Hepatocyte (in vitro differentiated cells): ENCODE measurements at regions not wholly inside any gene's neighbourhood (a gene's known extent, or its start where the extent isn't known, plus 50 kb on each side); places are given as distances from the start of the nearest gene placed in this dataset.

ENCODE experiments used
- EZH2 ChIP-seq: fragments of 200-600 bp; sonication (generic); IDR thresholded peaks from 2 replicates; pipeline ENCODE4 v1.6.1; 2016; ENCODE audit warnings: antibody characterized with exemption, mild to moderate bottlenecking, borderline replicate concordance
- EZH2phosphoT487 ChIP-seq: fragments of 200-600 bp; sonication (generic); IDR thresholded peaks from one replicate; pipeline ENCODE4 v1.6.1; 2018; ENCODE audit warnings: antibody characterized with exemption, mild to moderate bottlenecking, low read depth, moderate library complexity; ENCODE audit not compliant: unreplicated experiment, severe bottlenecking
- TF ChIP-seq, protein P1 (sequence below): fragments of 200-600 bp; sonication (generic); IDR thresholded peaks from 2 replicates; pipeline ENCODE4 v1.5.1; 2016; ENCODE audit warnings: antibody characterized with exemption, mild to moderate bottlenecking; ENCODE audit not compliant: poor library complexity

DNA sequence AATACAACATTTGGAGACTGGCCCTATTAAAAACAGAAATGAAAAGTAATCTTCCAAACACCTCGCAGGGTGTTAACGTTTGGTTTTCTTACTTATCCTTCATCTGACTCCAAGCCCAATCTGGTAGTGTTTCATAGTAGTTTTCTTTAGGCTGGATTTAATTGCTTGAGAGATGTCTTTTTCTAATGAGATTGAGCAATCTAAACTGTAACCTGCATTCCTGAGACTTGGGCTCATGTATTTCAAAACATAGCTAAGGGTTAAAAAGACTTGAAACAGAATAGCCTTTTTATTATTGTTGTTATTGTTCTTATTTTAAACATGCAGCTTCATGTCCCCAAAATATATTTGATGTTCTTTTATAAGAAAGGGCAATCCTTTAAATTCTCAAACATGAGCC lies 278.9 kb downstream of the TGFB2 start:
- TF ChIP-seq, protein P1, sequence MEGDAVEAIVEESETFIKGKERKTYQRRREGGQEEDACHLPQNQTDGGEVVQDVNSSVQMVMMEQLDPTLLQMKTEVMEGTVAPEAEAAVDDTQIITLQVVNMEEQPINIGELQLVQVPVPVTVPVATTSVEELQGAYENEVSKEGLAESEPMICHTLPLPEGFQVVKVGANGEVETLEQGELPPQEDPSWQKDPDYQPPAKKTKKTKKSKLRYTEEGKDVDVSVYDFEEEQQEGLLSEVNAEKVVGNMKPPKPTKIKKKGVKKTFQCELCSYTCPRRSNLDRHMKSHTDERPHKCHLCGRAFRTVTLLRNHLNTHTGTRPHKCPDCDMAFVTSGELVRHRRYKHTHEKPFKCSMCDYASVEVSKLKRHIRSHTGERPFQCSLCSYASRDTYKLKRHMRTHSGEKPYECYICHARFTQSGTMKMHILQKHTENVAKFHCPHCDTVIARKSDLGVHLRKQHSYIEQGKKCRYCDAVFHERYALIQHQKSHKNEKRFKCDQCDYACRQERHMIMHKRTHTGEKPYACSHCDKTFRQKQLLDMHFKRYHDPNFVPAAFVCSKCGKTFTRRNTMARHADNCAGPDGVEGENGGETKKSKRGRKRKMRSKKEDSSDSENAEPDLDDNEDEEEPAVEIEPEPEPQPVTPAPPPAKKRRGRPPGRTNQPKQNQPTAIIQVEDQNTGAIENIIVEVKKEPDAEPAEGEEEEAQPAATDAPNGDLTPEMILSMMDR = no peak
- no peak for TF ChIP-seq EZH2phosphoT487
- no peak for TF ChIP-seq EZH2
